D721Med (cell line): ENCODE measurements at regions not wholly inside any gene's neighbourhood (a gene's known extent, or its start where the extent isn't known, plus 50 kb on each side); places are given as distances from the start of the nearest gene placed in this dataset.

Experiments used
- DNase-seq: peaks from one replicate; pipeline ENCODE4 v3.0.0; 2011; ENCODE audit warnings: low spot score; ENCODE audit not compliant: insufficient read length
- FAIRE-seq: peaks from 2 replicates; lab custom pipeline; 2011; peaks lifted over from hg19 to GRCh38; lab: Jason Lieb, UNC
- CTCF ChIP-seq: IDR thresholded peaks from 2 replicates; pipeline ENCODE4 v1.5.1; 2012; ENCODE audit warnings: mild to moderate bottlenecking, control low read depth; ENCODE audit not compliant: insufficient read depth; ENCODE audit errors: missing control alignments

- peak; percentile 89 for TF ChIP-seq CTCF
- DNase-seq (peak; percentile 61), FAIRE-seq (peak; percentile 91)
These were observed 62.9 kb upstream of the CTIF start for GRCh38 chr18:48475635-48476549.

GRCh38 chr18:48473816-48474215, 64.6 kb upstream of the ZBTB7C start:
- no peak for TF ChIP-seq CTCF
- DNase-seq = no peak
- FAIRE-seq = no peak

GRCh38 chr18:48472610-48473009, 63.4 kb upstream of the ZBTB7C start:
- DNase-seq = no peak
- TF ChIP-seq CTCF = no peak
- no peak for FAIRE-seq

DNA sequence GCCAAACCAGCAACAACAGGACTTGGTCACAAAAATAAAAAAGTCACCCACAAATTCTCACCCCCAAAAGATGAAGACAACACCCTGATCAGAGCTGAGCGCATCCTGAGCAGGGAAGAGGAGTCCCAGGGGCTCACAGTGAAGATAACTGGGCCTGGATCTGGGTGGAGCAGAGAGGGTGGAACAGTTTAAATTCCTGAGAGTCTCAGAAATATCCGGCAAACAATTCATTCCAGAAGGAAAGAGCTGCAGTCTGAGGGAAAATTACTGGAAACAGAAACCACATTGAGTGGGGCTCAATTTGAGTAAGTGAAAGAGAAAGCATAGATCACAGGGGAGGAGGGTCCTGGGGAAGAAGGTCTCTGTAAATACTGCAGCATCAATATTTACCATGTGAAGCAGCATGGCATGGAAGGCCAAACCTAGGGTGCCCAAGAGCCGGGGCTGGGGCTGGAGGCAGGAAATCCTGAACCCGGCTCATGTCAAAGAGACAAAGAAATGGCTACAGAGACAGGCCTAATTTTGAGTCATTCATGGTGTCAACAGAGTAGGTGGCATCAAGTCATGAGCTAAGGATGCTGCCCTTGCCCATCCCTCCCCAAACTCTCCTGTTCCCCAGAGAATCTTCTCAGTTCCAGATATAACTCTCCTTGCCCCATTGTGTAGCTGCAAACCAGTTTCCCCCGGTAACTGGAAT, 61.4 kb upstream of the ZBTB7C start:
- no peak for TF ChIP-seq CTCF
- DNase-seq (no peak), FAIRE-seq (no peak)

GRCh38 chr18:48468151-48468550, 59.0 kb upstream of the ZBTB7C start:
- no peak for TF ChIP-seq CTCF
- no peak for DNase-seq
- FAIRE-seq = no peak

DNA sequence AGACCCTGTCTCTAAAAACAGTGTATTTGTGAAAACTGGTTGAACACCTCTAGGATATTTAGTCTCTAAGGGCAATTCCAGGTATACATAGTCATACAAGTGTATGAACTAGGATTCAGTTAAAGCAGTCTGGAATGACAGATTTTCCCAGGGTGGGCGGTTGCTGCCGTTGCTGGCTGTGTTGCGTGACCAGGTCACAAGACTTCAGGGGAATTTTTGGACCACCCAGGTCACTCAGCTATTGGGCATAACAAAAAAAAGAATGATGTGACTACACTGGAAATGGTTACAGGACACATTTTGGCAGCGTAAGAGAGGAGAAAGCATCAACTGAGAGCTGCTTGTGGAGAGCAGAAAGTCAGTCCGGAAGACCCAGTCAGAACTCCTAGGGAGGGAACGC, 58.0 kb upstream of the ZBTB7C start:
- DNase-seq (no peak), FAIRE-seq (no peak)
- no peak for TF ChIP-seq CTCF
